ENCODE measurements at regions not wholly inside any gene's neighbourhood (a gene's known extent, or its start where the extent isn't known, plus 50 kb on each side); places are given as distances from the start of the nearest gene placed in this dataset.

DNA sequence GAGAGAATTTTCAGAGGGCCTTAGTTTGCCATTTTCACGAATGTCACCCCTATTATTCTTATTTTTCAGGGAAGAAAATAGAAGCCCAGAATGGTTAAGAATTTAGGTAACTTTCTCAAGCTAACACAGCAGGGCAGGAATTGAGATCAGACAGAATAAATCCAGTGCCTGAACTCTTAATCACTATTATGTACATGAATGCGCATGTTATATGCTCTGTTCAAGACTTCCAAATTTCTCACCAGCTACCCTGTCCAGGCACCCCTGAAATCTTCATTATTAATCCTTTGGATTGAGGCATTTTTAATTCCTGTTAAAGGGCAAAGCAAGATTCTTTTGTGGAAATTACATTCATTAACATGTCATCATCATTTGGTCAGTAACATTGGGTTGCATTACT, 218.4 kb downstream of the ACTR3 start:
- no peak overlapping the region for H3K4me3 ChIP-seq (ENCODE audit: extremely low read depth, insufficient read depth, low read length, poor library complexity, severe bottlenecking)
- H3K9me3 ChIP-seq (ENCODE audit: control insufficient read depth, low read length), result no peaks in the 10 kb centered on the region
- 100% methylated on average over 1 of the region's 2 CpGs for WGBS, 2 experiments (ENCODE audit: insufficient coverage in 2 of 2)
- no peaks in the 10 kb centered on the region for H3K36me3 ChIP-seq (ENCODE audit: control insufficient read depth, insufficient read depth, low read length)
- peaks cover 8% of the 10 kb centered on the region for H3K4me1 ChIP-seq (ENCODE audit: control insufficient read depth, insufficient read depth, low read length, poor library complexity, severe bottlenecking)
- H3K27ac ChIP-seq (ENCODE audit: low read depth, low read length, severe bottlenecking), result no peak overlapping the region

DNA sequence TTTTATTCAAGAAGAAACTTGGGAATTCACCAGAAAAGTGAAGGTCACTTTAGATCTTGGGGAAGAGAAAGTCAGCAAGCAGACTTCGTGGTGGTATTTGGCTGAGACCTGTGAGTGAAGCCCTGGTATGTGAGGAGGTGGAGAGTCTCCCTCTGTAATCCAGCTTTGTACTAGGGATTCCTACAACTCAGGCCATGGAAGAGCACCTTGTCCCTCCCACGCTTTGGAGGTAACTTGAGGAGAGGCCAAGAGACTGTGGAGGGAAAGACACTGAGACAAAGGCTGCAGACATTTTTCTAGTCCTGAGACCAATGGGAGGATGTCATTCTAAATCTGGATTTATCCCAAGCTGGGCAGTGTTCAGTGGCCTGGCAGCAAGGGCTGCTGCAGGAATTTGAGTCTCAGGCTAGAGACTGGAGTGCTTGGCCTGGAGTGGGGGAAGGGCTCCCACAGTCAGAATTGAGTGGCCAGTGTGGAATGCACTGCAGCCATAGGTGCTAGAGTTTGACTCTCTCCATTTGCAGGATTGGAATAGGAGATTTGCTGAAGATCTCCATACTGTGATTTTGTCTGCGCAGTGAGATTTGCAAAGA, 219.0 kb downstream of the ACTR3 start:
- no peaks in the 10 kb centered on the region for H3K9me3 ChIP-seq (ENCODE audit: control insufficient read depth, low read length)
- H3K27ac ChIP-seq (ENCODE audit: low read depth, low read length, severe bottlenecking), result no peak overlapping the region
- WGBS, 2 experiments (ENCODE audit: insufficient coverage in 2 of 2), result 47 to 73% methylated on average over 3 of the region's 3 CpGs
- no peak overlapping the region for H3K4me3 ChIP-seq (ENCODE audit: extremely low read depth, insufficient read depth, low read length, poor library complexity, severe bottlenecking)
- H3K36me3 ChIP-seq (ENCODE audit: control insufficient read depth, insufficient read depth, low read length), result no peaks in the 10 kb centered on the region
- peaks cover 8% of the 10 kb centered on the region for H3K4me1 ChIP-seq (ENCODE audit: control insufficient read depth, insufficient read depth, low read length, poor library complexity, severe bottlenecking)

DNA sequence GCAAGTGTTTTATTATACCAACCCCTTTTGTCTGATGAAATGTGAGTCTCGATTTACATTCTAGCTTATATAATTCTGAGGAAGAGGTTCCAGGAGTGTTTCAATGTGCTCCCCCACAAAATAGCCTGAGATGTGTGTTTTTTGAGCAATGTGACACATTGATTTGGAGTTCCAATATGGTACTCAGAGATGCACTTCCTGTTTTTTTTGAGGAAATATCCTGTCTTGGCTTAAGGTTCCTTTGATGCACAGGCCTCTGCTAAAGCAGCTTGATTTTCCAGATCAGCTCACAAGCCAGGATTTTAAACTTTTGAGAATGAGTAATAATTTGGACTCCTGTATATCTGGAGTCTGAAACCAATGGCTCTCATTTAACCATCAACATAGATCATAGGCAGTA, 221.4 kb downstream of the ACTR3 start:
- H3K4me1 ChIP-seq (ENCODE audit: control insufficient read depth, insufficient read depth, low read length, poor library complexity, severe bottlenecking), result peaks cover 8% of the 10 kb centered on the region
- no peaks in the 10 kb centered on the region for H3K9me3 ChIP-seq (ENCODE audit: control insufficient read depth, low read length)
- H3K36me3 ChIP-seq (ENCODE audit: control insufficient read depth, insufficient read depth, low read length), result no peaks in the 10 kb centered on the region
- no peak overlapping the region for H3K4me3 ChIP-seq (ENCODE audit: extremely low read depth, insufficient read depth, low read length, poor library complexity, severe bottlenecking)
- no peak overlapping the region for H3K27ac ChIP-seq (ENCODE audit: low read depth, low read length, severe bottlenecking)
- WGBS, 2 experiments (ENCODE audit: insufficient coverage in 2 of 2), result no CpG with 5 or more reads among the region's 1 CpG

DNA sequence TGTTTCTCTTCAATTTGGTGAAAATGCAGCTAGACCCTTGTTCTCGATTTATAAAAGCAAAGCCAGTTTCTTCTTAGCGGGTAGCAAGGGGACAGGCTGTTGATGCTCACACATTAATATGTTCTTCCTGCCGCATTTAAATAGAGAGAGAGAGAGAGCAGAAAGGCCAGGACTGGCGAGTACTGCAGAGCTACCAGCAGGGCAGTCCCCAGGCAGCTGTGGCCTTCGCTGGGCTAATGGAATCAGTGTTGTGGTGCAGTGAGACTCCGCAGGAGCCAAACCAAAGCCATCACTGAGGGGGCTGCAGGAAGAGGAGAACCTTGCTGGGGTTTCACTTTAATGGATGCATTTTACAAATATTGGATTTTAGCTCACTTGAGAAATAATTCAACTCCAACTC, 223.6 kb downstream of the ACTR3 start:
- 68 to 85% methylated on average over 4 to 6 of the region's 6 CpGs for WGBS, 2 experiments (ENCODE audit: insufficient coverage in 2 of 2)
- Histone ChIP-seq H3K4me1 (ENCODE audit: control insufficient read depth, insufficient read depth, low read length, poor library complexity, severe bottlenecking) (peaks cover 8% of the 10 kb centered on the region), H3K4me3 (ENCODE audit: extremely low read depth, insufficient read depth, low read length, poor library complexity, severe bottlenecking) (no peak overlapping the region), H3K36me3 (ENCODE audit: control insufficient read depth, insufficient read depth, low read length) (no peaks in the 10 kb centered on the region), H3K9me3 (ENCODE audit: control insufficient read depth, low read length) (no peaks in the 10 kb centered on the region), H3K27ac (ENCODE audit: low read depth, low read length, severe bottlenecking) (no peak overlapping the region)

DNA sequence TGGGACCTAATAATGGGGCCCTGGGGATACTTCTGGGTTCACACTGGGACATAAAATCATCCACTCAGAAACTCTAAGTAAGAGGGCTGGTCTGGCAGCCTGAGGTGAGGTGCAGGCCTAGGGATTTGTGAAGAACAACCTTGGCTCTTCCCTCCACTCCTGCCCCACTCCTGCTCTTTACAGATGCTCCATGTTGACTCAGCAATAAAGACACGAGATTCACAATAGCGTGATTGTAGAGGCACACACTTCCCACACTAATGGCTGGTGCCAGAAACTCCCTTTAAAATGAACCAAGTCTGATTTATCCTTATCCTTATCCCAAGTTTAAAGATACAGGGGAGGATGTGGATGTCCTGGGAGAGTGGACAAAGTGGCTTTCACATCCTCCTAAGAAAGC, 228.2 kb downstream of the ACTR3 start:
- Histone ChIP-seq H3K4me1 (ENCODE audit: control insufficient read depth, insufficient read depth, low read length, poor library complexity, severe bottlenecking) (no peaks in the 10 kb centered on the region), H3K9me3 (ENCODE audit: control insufficient read depth, low read length) (no peaks in the 10 kb centered on the region), H3K36me3 (ENCODE audit: control insufficient read depth, insufficient read depth, low read length) (no peaks in the 10 kb centered on the region), H3K4me3 (ENCODE audit: extremely low read depth, insufficient read depth, low read length, poor library complexity, severe bottlenecking) (no peak overlapping the region), H3K27ac (ENCODE audit: low read depth, low read length, severe bottlenecking) (no peak overlapping the region)
- 85% methylated on average over 2 of the region's 2 CpGs; no CpG with 5 or more reads in 1 of the 2 experiments for WGBS, 2 experiments (ENCODE audit: insufficient coverage in 2 of 2)

DNA sequence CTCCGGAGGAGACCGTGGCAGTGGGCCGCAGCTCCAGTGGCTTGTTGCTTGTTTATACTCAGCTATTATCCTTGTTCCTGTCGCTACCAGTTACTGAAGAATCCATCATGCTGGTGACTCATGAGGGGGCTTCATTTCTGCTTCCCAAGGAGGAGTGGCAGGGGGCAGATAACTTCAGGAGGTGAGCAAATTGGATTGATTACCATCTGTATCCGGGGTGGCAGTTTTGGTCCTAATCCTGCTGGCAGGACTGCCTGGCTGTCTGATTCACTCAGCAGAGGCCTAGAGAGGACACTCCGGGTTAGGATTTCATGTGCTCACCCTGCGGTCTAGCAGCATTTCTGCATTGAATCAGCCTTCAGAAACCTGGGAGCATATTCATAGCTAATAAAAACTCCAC, 230.0 kb downstream of the ACTR3 start:
- H3K4me1 ChIP-seq (ENCODE audit: control insufficient read depth, insufficient read depth, low read length, poor library complexity, severe bottlenecking), result no peaks in the 10 kb centered on the region
- no peak overlapping the region for H3K4me3 ChIP-seq (ENCODE audit: extremely low read depth, insufficient read depth, low read length, poor library complexity, severe bottlenecking)
- no peak overlapping the region for H3K27ac ChIP-seq (ENCODE audit: low read depth, low read length, severe bottlenecking)
- WGBS, 2 experiments (ENCODE audit: insufficient coverage in 2 of 2), result 71 to 76% methylated on average over 6 of the region's 7 CpGs
- no peaks in the 10 kb centered on the region for H3K36me3 ChIP-seq (ENCODE audit: control insufficient read depth, insufficient read depth, low read length)
- no peaks in the 10 kb centered on the region for H3K9me3 ChIP-seq (ENCODE audit: control insufficient read depth, low read length)

DNA sequence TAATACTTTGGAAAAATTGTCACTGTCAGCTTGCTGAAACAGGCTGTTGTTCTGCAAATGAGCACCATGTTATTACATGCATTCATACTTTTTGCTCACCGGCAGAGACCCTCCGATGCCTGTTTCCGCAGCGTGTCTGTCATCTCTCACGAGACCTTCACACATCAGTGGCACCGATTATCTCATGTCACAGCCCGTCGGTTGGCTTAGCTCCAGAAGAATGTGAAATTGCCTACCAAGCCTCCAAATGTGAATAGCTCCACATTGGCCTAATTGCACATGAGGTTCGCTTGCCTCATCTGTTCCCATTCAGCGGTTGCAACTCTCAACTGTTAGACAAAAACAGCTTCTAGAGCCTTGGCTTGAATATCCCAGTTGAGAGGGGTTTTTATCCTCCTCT, 233.0 kb downstream of the ACTR3 start:
- Histone ChIP-seq H3K4me1 (ENCODE audit: control insufficient read depth, insufficient read depth, low read length, poor library complexity, severe bottlenecking) (no peaks in the 10 kb centered on the region), H3K9me3 (ENCODE audit: control insufficient read depth, low read length) (no peaks in the 10 kb centered on the region), H3K36me3 (ENCODE audit: control insufficient read depth, insufficient read depth, low read length) (no peaks in the 10 kb centered on the region), H3K4me3 (ENCODE audit: extremely low read depth, insufficient read depth, low read length, poor library complexity, severe bottlenecking) (no peak overlapping the region), H3K27ac (ENCODE audit: low read depth, low read length, severe bottlenecking) (no peak overlapping the region)
- 89 to 92% methylated on average over 10 of the region's 10 CpGs for WGBS, 2 experiments (ENCODE audit: insufficient coverage in 2 of 2)

DNA sequence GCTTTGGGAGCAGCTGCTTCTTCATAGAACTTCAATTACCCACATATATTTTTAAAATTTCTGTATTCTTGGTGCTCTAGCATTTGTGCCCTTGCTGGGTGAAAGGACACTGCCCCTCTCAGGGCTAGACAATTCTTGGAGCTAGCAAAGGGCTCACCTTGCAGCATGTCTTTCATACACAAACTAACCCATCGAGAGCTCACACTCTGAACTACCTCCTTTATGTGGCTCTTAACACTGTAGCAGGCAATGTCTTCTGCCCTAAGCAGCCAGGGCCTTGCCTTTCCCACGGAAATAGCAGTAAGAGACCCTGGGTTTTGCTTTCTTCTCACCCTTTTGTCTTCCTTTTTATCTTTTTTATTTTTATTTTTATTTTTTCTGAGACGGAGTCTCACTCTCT, 234.0 kb downstream of the ACTR3 start:
- 73 to 75% methylated on average over 1 of the region's 3 CpGs for WGBS, 2 experiments (ENCODE audit: insufficient coverage in 2 of 2)
- H3K36me3 ChIP-seq (ENCODE audit: control insufficient read depth, insufficient read depth, low read length), result no peaks in the 10 kb centered on the region
- H3K27ac ChIP-seq (ENCODE audit: low read depth, low read length, severe bottlenecking), result no peak overlapping the region
- no peaks in the 10 kb centered on the region for H3K4me1 ChIP-seq (ENCODE audit: control insufficient read depth, insufficient read depth, low read length, poor library complexity, severe bottlenecking)
- H3K9me3 ChIP-seq (ENCODE audit: control insufficient read depth, low read length), result no peaks in the 10 kb centered on the region
- no peak overlapping the region for H3K4me3 ChIP-seq (ENCODE audit: extremely low read depth, insufficient read depth, low read length, poor library complexity, severe bottlenecking)

DNA sequence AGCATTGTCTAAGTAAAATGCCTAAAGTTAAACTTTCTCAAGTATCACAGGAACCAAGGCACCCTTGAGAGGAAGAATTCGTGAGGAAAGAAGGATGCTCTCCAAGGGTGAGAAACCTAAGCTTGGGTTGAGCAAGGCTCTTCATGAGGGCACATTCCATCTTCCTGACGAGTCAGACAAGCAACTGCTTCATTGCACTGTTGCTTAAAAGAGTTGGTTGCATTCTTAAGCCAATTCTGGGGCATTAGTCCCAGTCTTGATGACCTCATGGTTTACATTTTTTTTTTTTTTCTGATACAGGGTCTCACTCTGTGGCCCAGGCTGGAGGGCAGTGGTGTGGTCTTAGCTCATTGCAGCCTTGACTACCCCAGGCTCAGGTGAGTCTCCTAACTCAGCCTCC, 237.5 kb downstream of the ACTR3 start:
- H3K4me1 ChIP-seq (ENCODE audit: control insufficient read depth, insufficient read depth, low read length, poor library complexity, severe bottlenecking), result no peaks in the 10 kb centered on the region
- H3K9me3 ChIP-seq (ENCODE audit: control insufficient read depth, low read length), result no peaks in the 10 kb centered on the region
- no peak overlapping the region for H3K4me3 ChIP-seq (ENCODE audit: extremely low read depth, insufficient read depth, low read length, poor library complexity, severe bottlenecking)
- no peaks in the 10 kb centered on the region for H3K36me3 ChIP-seq (ENCODE audit: control insufficient read depth, insufficient read depth, low read length)
- no peak overlapping the region for H3K27ac ChIP-seq (ENCODE audit: low read depth, low read length, severe bottlenecking)
- 72 to 90% methylated on average over 2 of the region's 2 CpGs for WGBS, 2 experiments (ENCODE audit: insufficient coverage in 2 of 2)

DNA sequence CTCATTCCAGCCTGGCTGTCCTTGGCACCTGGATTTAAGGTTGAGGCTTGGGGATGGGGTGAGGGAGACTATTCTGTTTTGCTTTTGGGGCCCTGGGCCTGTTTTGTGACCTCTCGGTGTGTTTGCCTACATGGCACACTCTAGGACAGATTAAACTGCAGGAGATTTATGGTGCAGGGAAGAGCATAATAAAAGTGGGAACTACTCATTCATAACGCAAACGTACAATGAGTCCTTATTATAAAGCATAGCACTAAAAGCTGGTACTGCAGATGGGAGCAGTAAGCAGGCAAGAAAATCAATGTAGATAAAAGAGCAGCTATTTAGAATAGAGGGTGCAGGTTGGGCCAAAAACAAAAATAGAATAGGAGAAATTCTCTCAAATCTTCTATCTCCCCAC, 238.4 kb downstream of the ACTR3 start:
- 75 to 88% methylated on average over 1 of the region's 3 CpGs for WGBS, 2 experiments (ENCODE audit: insufficient coverage in 2 of 2)
- H3K36me3 ChIP-seq (ENCODE audit: control insufficient read depth, insufficient read depth, low read length), result no peaks in the 10 kb centered on the region

DNA sequence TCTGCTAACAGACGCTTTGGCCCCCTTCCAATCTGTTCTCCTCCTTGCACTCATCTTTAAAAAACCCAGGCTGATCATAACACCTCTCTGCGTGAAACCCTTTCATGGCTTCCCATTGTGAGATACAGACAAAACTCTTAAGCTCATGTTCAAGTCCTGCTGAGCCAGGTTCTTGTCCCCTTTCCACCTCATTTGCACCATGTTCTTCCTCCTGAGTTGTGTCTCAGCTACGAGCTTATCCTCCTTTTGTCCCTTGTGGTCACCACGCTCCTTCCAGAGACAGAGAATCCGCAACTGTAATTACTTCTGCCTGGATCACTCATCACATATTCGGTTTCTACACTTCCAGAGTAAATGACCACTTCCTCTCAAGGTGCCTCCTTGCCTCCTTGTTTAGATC, 238.8 kb downstream of the ACTR3 start:
- H3K9me3 ChIP-seq (ENCODE audit: control insufficient read depth, low read length), result no peaks in the 10 kb centered on the region
- H3K4me1 ChIP-seq (ENCODE audit: control insufficient read depth, insufficient read depth, low read length, poor library complexity, severe bottlenecking), result no peaks in the 10 kb centered on the region
- no peaks in the 10 kb centered on the region for H3K36me3 ChIP-seq (ENCODE audit: control insufficient read depth, insufficient read depth, low read length)
- no peak overlapping the region for H3K4me3 ChIP-seq (ENCODE audit: extremely low read depth, insufficient read depth, low read length, poor library complexity, severe bottlenecking)
- WGBS, 2 experiments (ENCODE audit: insufficient coverage in 2 of 2), result 68 to 70% methylated on average over 4 to 5 of the region's 6 CpGs
- H3K27ac ChIP-seq (ENCODE audit: low read depth, low read length, severe bottlenecking), result no peak overlapping the region

More for the DNA sequence above, 238.4 kb downstream of the ACTR3 start:
- no peaks in the 10 kb centered on the region for H3K9me3 ChIP-seq (ENCODE audit: control insufficient read depth, low read length)
- H3K4me3 ChIP-seq (ENCODE audit: extremely low read depth, insufficient read depth, low read length, poor library complexity, severe bottlenecking), result no peak overlapping the region
- H3K27ac ChIP-seq (ENCODE audit: low read depth, low read length, severe bottlenecking), result no peak overlapping the region
- H3K4me1 ChIP-seq (ENCODE audit: control insufficient read depth, insufficient read depth, low read length, poor library complexity, severe bottlenecking), result no peaks in the 10 kb centered on the region
